H1 (cell line): ENCODE measurements at regions not wholly inside any gene's neighbourhood (a gene's known extent, or its start where the extent isn't known, plus 50 kb on each side); places are given as distances from the start of the nearest gene placed in this dataset.

Source experiments
- EGR1 ChIP-seq: IDR thresholded peaks from 2 replicates; pipeline ENCODE4 v1.6.1; 2011; ENCODE audit warnings: low read depth, low read length, borderline replicate concordance
- KDM1A ChIP-seq: fragments of 200-600, 300-600 bp; sonication (generic); IDR thresholded peaks from 2 replicates; pipeline ENCODE4 v1.7.1; 2016; ENCODE audit warnings: mild to moderate bottlenecking, low read length, borderline replicate concordance
- SIN3A ChIP-seq, 2 experiments: IDR thresholded peaks in 1 of 2; conservative IDR thresholded peaks in 1 of 2; 2 replicates each; pipeline ENCODE4 v1.6.1; 2011 to 2012; ENCODE audit warnings: low read length in 2 of 2, improper control_type of control experiment in 1 of 2, low read depth in 1 of 2, mild to moderate bottlenecking in 1 of 2
- SP1 ChIP-seq: IDR thresholded peaks from 2 replicates; pipeline ENCODE4 v1.6.1; 2011; ENCODE audit warnings: low read depth, low read length
- TF ChIP-seq, protein P1 (sequence below): IDR thresholded peaks from 2 replicates; pipeline ENCODE4 v1.6.1; 2011; ENCODE audit warnings: low read length, improper control_type of control experiment
- TF ChIP-seq, protein P2 (sequence below): fragments of 300-600 bp; sonication (generic); IDR thresholded peaks from 2 replicates; pipeline ENCODE4 v1.7.1; 2012; ENCODE audit warnings: low read length, moderate library complexity, mild to moderate bottlenecking, inconsistent platforms; ENCODE audit not compliant: insufficient replicate concordance

- TF ChIP-seq, protein P1, sequence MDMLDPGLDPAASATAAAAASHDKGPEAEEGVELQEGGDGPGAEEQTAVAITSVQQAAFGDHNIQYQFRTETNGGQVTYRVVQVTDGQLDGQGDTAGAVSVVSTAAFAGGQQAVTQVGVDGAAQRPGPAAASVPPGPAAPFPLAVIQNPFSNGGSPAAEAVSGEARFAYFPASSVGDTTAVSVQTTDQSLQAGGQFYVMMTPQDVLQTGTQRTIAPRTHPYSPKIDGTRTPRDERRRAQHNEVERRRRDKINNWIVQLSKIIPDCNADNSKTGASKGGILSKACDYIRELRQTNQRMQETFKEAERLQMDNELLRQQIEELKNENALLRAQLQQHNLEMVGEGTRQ: no peak
- TF ChIP-seq EGR1 (no peak), SP1 (no peak), KDM1A (no peak), SIN3A (conservative IDR thresholded peaks at IDR 0.05 in 1 of 2, IDR thresholded peaks at IDR 0.05 in 1 of 2; ENCODE audit: low read depth in 1 of 2, low read length in 2 of 2) (no peak)
- TF ChIP-seq, protein P2, sequence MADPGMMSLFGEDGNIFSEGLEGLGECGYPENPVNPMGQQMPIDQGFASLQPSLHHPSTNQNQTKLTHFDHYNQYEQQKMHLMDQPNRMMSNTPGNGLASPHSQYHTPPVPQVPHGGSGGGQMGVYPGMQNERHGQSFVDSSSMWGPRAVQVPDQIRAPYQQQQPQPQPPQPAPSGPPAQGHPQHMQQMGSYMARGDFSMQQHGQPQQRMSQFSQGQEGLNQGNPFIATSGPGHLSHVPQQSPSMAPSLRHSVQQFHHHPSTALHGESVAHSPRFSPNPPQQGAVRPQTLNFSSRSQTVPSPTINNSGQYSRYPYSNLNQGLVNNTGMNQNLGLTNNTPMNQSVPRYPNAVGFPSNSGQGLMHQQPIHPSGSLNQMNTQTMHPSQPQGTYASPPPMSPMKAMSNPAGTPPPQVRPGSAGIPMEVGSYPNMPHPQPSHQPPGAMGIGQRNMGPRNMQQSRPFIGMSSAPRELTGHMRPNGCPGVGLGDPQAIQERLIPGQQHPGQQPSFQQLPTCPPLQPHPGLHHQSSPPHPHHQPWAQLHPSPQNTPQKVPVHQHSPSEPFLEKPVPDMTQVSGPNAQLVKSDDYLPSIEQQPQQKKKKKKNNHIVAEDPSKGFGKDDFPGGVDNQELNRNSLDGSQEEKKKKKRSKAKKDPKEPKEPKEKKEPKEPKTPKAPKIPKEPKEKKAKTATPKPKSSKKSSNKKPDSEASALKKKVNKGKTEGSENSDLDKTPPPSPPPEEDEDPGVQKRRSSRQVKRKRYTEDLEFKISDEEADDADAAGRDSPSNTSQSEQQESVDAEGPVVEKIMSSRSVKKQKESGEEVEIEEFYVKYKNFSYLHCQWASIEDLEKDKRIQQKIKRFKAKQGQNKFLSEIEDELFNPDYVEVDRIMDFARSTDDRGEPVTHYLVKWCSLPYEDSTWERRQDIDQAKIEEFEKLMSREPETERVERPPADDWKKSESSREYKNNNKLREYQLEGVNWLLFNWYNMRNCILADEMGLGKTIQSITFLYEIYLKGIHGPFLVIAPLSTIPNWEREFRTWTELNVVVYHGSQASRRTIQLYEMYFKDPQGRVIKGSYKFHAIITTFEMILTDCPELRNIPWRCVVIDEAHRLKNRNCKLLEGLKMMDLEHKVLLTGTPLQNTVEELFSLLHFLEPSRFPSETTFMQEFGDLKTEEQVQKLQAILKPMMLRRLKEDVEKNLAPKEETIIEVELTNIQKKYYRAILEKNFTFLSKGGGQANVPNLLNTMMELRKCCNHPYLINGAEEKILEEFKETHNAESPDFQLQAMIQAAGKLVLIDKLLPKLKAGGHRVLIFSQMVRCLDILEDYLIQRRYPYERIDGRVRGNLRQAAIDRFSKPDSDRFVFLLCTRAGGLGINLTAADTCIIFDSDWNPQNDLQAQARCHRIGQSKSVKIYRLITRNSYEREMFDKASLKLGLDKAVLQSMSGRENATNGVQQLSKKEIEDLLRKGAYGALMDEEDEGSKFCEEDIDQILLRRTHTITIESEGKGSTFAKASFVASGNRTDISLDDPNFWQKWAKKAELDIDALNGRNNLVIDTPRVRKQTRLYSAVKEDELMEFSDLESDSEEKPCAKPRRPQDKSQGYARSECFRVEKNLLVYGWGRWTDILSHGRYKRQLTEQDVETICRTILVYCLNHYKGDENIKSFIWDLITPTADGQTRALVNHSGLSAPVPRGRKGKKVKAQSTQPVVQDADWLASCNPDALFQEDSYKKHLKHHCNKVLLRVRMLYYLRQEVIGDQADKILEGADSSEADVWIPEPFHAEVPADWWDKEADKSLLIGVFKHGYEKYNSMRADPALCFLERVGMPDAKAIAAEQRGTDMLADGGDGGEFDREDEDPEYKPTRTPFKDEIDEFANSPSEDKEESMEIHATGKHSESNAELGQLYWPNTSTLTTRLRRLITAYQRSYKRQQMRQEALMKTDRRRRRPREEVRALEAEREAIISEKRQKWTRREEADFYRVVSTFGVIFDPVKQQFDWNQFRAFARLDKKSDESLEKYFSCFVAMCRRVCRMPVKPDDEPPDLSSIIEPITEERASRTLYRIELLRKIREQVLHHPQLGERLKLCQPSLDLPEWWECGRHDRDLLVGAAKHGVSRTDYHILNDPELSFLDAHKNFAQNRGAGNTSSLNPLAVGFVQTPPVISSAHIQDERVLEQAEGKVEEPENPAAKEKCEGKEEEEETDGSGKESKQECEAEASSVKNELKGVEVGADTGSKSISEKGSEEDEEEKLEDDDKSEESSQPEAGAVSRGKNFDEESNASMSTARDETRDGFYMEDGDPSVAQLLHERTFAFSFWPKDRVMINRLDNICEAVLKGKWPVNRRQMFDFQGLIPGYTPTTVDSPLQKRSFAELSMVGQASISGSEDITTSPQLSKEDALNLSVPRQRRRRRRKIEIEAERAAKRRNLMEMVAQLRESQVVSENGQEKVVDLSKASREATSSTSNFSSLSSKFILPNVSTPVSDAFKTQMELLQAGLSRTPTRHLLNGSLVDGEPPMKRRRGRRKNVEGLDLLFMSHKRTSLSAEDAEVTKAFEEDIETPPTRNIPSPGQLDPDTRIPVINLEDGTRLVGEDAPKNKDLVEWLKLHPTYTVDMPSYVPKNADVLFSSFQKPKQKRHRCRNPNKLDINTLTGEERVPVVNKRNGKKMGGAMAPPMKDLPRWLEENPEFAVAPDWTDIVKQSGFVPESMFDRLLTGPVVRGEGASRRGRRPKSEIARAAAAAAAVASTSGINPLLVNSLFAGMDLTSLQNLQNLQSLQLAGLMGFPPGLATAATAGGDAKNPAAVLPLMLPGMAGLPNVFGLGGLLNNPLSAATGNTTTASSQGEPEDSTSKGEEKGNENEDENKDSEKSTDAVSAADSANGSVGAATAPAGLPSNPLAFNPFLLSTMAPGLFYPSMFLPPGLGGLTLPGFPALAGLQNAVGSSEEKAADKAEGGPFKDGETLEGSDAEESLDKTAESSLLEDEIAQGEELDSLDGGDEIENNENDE: no peak
Observed at GRCh38 chr20:7237251-7237650, 469.8 kb downstream of the BMP2 start (continued).
